GM23248 (cell line): ENCODE measurements at regions not wholly inside any gene's neighbourhood (a gene's known extent, or its start where the extent isn't known, plus 50 kb on each side); places are given as distances from the start of the nearest gene placed in this dataset.
"Not testable (repeated sequence)": the region's sequence is repeated elsewhere in the genome, so short reads cannot be mapped to it uniquely, and the experiment has no call there.

Source experiments
- EZH2 ChIP-seq: fragments of 200-600 bp; sonication (generic); IDR thresholded peaks from 2 replicates; pipeline ENCODE4 v1.6.1; 2018; ENCODE audit warnings: antibody characterized with exemption, mild to moderate bottlenecking; ENCODE audit not compliant: insufficient read depth, poor library complexity, severe bottlenecking
- EZH2phosphoT487 ChIP-seq: fragments of 200-600 bp; sonication (generic); IDR thresholded peaks from 2 replicates; pipeline ENCODE4 v1.6.1; 2018; ENCODE audit warnings: antibody characterized with exemption, moderate library complexity, mild to moderate bottlenecking, low read depth; ENCODE audit not compliant: insufficient read depth

DNA sequence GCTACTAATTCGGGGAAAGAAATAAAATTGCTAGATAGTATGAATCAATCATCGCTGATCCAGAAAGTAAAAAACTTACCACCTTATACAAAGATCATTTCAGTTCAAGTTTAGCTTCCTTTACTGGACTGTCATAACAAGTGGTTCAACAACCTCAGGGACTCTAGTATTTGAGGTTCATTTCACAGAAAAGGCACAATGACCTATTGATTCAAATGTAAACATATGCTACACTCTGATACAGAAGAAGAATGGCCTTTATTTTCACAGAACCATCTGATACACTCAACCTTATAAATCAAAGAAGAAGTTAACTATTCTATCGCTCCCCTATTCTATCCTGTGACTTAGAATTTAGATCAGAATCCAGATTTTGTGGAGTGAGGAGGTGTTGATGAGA lies 140.8 kb upstream of the EFCAB3 start:
- not testable (repeated sequence) for TF ChIP-seq EZH2, EZH2phosphoT487
